Stimulated activated CD8-positive, alpha-beta memory T cell treated with anti-CD3 and anti-CD28 coated beads, Interleukin-7, amount 100 ng/mL, for 24 hours (primary cell): ENCODE measurements at regions not wholly inside any gene's neighbourhood (a gene's known extent, or its start where the extent isn't known, plus 50 kb on each side); places are given as distances from the start of the nearest gene placed in this dataset.
"Not testable (repeated sequence)": the region's sequence is repeated elsewhere in the genome, so short reads cannot be mapped to it uniquely, and the experiment has no call there.

Source experiments
- DNase-seq: peaks from one replicate; pipeline ENCODE4 v3.0.0-alpha.2; 2020; ENCODE audit warnings: low read depth

- DNase-seq: not testable (repeated sequence)
These were observed 1677.0 kb downstream of the C4orf33 start for GRCh38 chr4:130772966-130773365.

- DNase-seq: no peak
These were observed 1712.5 kb downstream of the C4orf33 start for GRCh38 chr4:130808492-130808891.

- DNase-seq: no peak
These were observed 1716.3 kb downstream of the C4orf33 start for GRCh38 chr4:130812117-130812765.

- DNase-seq: no peak
These were observed 1718.9 kb downstream of the C4orf33 start for GRCh38 chr4:130814896-130815295.

- DNase-seq: no peak
These were observed 1724.5 kb downstream of the C4orf33 start for GRCh38 chr4:130820448-130820847.

- no peak for DNase-seq
These were observed 1729.3 kb downstream of the C4orf33 start for GRCh38 chr4:130825284-130825683.

GRCh38 chr4:130850019-130850524 is 1754.1 kb downstream of the C4orf33 start:
- no peak for DNase-seq

GRCh38 chr4:130851107-130851506 is 1755.2 kb downstream of the C4orf33 start:
- no peak for DNase-seq

- DNase-seq: no peak
These were observed 1756.0 kb downstream of the C4orf33 start for GRCh38 chr4:130851932-130852331.

- no peak for DNase-seq
These were observed 1759.6 kb downstream of the C4orf33 start for GRCh38 chr4:130855533-130855932.

- DNase-seq: no peak
These were observed 1764.0 kb downstream of the C4orf33 start for GRCh38 chr4:130859991-130860390.

GRCh38 chr4:130896920-130897319 is 1801.0 kb downstream of the C4orf33 start:
- DNase-seq: no peak

- DNase-seq: no peak
These were observed 1805.4 kb downstream of the C4orf33 start for GRCh38 chr4:130901321-130901720.

- DNase-seq: no peak
These were observed 1827.0 kb downstream of the C4orf33 start for GRCh38 chr4:130922955-130923354.

GRCh38 chr4:130955520-130955919 is 1859.6 kb downstream of the C4orf33 start:
- no peak for DNase-seq

GRCh38 chr4:130985371-130985770 is 1889.4 kb downstream of the C4orf33 start:
- DNase-seq: no peak

- DNase-seq: no peak
These were observed 1900.0 kb downstream of the C4orf33 start for GRCh38 chr4:130995988-130996387.

- no peak for DNase-seq
These were observed 1905.4 kb downstream of the C4orf33 start for GRCh38 chr4:131001371-131001770.

GRCh38 chr4:131002132-131002531 is 1906.2 kb downstream of the C4orf33 start:
- no peak for DNase-seq

- DNase-seq: no peak
These were observed 1910.4 kb downstream of the C4orf33 start for GRCh38 chr4:131006388-131006787.

- DNase-seq: not testable (repeated sequence)
These were observed 1916.0 kb downstream of the C4orf33 start for GRCh38 chr4:131011961-131012360.

GRCh38 chr4:131013226-131013625 is 1917.3 kb downstream of the C4orf33 start:
- DNase-seq: no peak

GRCh38 chr4:131026771-131027170 is 1930.8 kb downstream of the C4orf33 start:
- DNase-seq: no peak

GRCh38 chr4:131044368-131044767 is 1948.4 kb downstream of the C4orf33 start:
- DNase-seq: no peak
